Trophoblast cell (in vitro differentiated cells and primary cell): ENCODE measurements at regions not wholly inside any gene's neighbourhood (a gene's known extent, or its start where the extent isn't known, plus 50 kb on each side); places are given as distances from the start of the nearest gene placed in this dataset.
A peak's percentile ranks its signal among the peaks of the same experiment; 100 is the strongest.

ENCODE experiments used
- DNase-seq, 2 donors: peaks; one replicate each; pipeline ENCODE4 v3.0.0-alpha.2; 2016
- H2AFZ ChIP-seq: 2 replicates; pipeline ENCODE4 v1.6.1; 2013; ENCODE audit warnings: low read length, moderate library complexity, mild to moderate bottlenecking; ENCODE audit not compliant: insufficient read depth, poor library complexity
- H2AK5ac ChIP-seq: 2 replicates; pipeline ENCODE4 v1.6.1; 2013; ENCODE audit warnings: mild to moderate bottlenecking, low read length
- H2BK120ac ChIP-seq: 2 replicates; pipeline ENCODE4 v1.6.1; 2013; ENCODE audit warnings: low read length, mild to moderate bottlenecking, moderate library complexity; ENCODE audit not compliant: insufficient read depth, poor library complexity
- H2BK12ac ChIP-seq: 2 replicates; pipeline ENCODE4 v1.6.1; 2013; ENCODE audit warnings: mild to moderate bottlenecking, low read length, moderate library complexity
- H2BK5ac ChIP-seq: 2 replicates; pipeline ENCODE4 v1.6.1; 2013; ENCODE audit warnings: low read length, low read depth, moderate library complexity, mild to moderate bottlenecking; ENCODE audit not compliant: poor library complexity
- H3K14ac ChIP-seq: 2 replicates; pipeline ENCODE4 v1.6.1; 2013; ENCODE audit warnings: mild to moderate bottlenecking, low read length
- H3K18ac ChIP-seq: 2 replicates; pipeline ENCODE4 v1.6.1; 2013; ENCODE audit warnings: mild to moderate bottlenecking, low read length
- H3K23ac ChIP-seq: 2 replicates; pipeline ENCODE4 v1.6.1; 2013; ENCODE audit warnings: low read length
- H3K27ac ChIP-seq: 2 replicates; pipeline ENCODE4 v1.5.1; 2013; ENCODE audit warnings: low read depth, mild to moderate bottlenecking, inconsistent platforms, low read length, moderate library complexity
- H3K27me3 ChIP-seq: 2 replicates; pipeline ENCODE4 v1.6.1; 2013; ENCODE audit warnings: inconsistent platforms, mild to moderate bottlenecking, low read length, moderate library complexity; ENCODE audit not compliant: insufficient read depth
- H3K36me3 ChIP-seq, 2 experiments: 1 replicate in 1 of 2; 2 replicates in 1 of 2; pipeline ENCODE4 v1.6.1; 2013; ENCODE audit warnings: low read length in 2 of 2, mild to moderate bottlenecking in 2 of 2, moderate library complexity in 1 of 2; ENCODE audit not compliant: insufficient read depth in 2 of 2, control insufficient read depth in 1 of 2
- H3K4ac ChIP-seq: 2 replicates; pipeline ENCODE4 v1.6.1; 2013; ENCODE audit warnings: low read depth, mild to moderate bottlenecking, low read length, moderate library complexity
- H3K4me1 ChIP-seq, 2 experiments: 1 replicate in 1 of 2; 2 replicates in 1 of 2; pipeline ENCODE4 v1.6.1; 2013; ENCODE audit warnings: low read length in 2 of 2, mild to moderate bottlenecking in 2 of 2, moderate library complexity in 1 of 2; ENCODE audit not compliant: insufficient read depth in 2 of 2, control insufficient read depth in 1 of 2
- H3K4me2 ChIP-seq: 2 replicates; pipeline ENCODE4 v1.6.1; 2013; ENCODE audit warnings: inconsistent platforms, mild to moderate bottlenecking, low read length, moderate library complexity
- H3K4me3 ChIP-seq: 2 replicates; pipeline ENCODE4 v1.5.1; 2013; ENCODE audit warnings: mild to moderate bottlenecking, low read depth, low read length, inconsistent platforms
- H3K79me1 ChIP-seq: one replicate; pipeline ENCODE4 v1.6.1; 2013; ENCODE audit warnings: low read length
- H3K79me2 ChIP-seq: 2 replicates; pipeline ENCODE4 v1.6.1; 2013; ENCODE audit warnings: low read length, mild to moderate bottlenecking; ENCODE audit not compliant: control insufficient read depth, insufficient read depth, poor library complexity
- H3K9ac ChIP-seq: 2 replicates; pipeline ENCODE4 v1.6.1; 2013; ENCODE audit warnings: mild to moderate bottlenecking, low read length
- H3K9me3 ChIP-seq: 2 replicates; pipeline ENCODE4 v1.6.1; 2013; ENCODE audit warnings: low read depth, mild to moderate bottlenecking, control low read depth, inconsistent platforms, low read length; ENCODE audit not compliant: insufficient read depth
- H4K12ac ChIP-seq: 2 replicates; pipeline ENCODE4 v1.6.1; 2013; ENCODE audit warnings: low read depth, mild to moderate bottlenecking, low read length, moderate library complexity
- H4K8ac ChIP-seq: 2 replicates; pipeline ENCODE4 v1.6.1; 2013; ENCODE audit warnings: low read depth, mild to moderate bottlenecking, low read length, moderate library complexity
- H4K91ac ChIP-seq: one replicate; pipeline ENCODE4 v1.6.1; 2013; ENCODE audit warnings: low read depth, mild to moderate bottlenecking, low read length, moderate library complexity
- WGBS: extraction: QIAGEN DNeasy Blood & Tissue Kit; methylation state at CpG from one replicate; pipeline ENCODE4 v1.1.7; 2013; ENCODE audit warnings: missing lambda C conversion rate; ENCODE audit not compliant: insufficient read length, insufficient coverage; ENCODE audit errors: extremely low coverage; 5-methylcytosine and 5-hydroxymethylcytosine counted together

GRCh38 chr6:37551867-37552266 is 52.2 kb upstream of the CCDC167 start:
- Histone ChIP-seq H3K27ac (no peak overlapping the region), H3K79me2 (no peaks in the 10 kb centered on the region), H3K9me3 (no peaks in the 10 kb centered on the region), H4K8ac (no peak overlapping the region), H3K36me3 (no peaks in the 10 kb centered on the region), H3K79me1 (peaks cover 4% of the 10 kb centered on the region), H3K4me1 (peaks cover 17 to 24% of the 10 kb centered on the region in 2 experiments), H2AK5ac (no peak overlapping the region), H3K4me2 (no peak overlapping the region), H2BK120ac (no peak overlapping the region), H3K18ac (no peak overlapping the region), H4K91ac (no peak overlapping the region), H2BK12ac (no peak overlapping the region), H4K12ac (no peak overlapping the region), H3K4ac (no peak overlapping the region), H3K27me3 (no peaks in the 10 kb centered on the region), H3K14ac (no peak overlapping the region), H2AFZ (no peak overlapping the region), H3K9ac (no peak overlapping the region), H2BK5ac (no peak overlapping the region), H3K23ac (no peak overlapping the region), H3K4me3 (no peak overlapping the region)
- WGBS: no CpG with 5 or more reads among the region's 10 CpGs
- DNase-seq: peak in 1 of 2 donors; percentile 71

- Histone ChIP-seq H4K12ac (no peak overlapping the region), H3K27me3 (no peaks in the 10 kb centered on the region), H3K4me1 (peaks cover 17 to 20% of the 10 kb centered on the region in 2 experiments), H3K4me3 (no peak overlapping the region), H4K91ac (no peak overlapping the region), H4K8ac (no peak overlapping the region), H3K36me3 (no peaks in the 10 kb centered on the region), H3K18ac (no peak overlapping the region), H3K79me1 (peaks cover 4% of the 10 kb centered on the region), H3K23ac (no peak overlapping the region), H2BK120ac (no peak overlapping the region), H2BK12ac (no peak overlapping the region), H3K79me2 (no peaks in the 10 kb centered on the region), H3K4ac (no peak overlapping the region), H3K4me2 (no peak overlapping the region), H2AFZ (no peak overlapping the region), H3K27ac (no peak overlapping the region), H2AK5ac (no peak overlapping the region), H3K14ac (no peak overlapping the region), H3K9ac (no peak overlapping the region), H2BK5ac (no peak overlapping the region), H3K9me3 (no peaks in the 10 kb centered on the region)
- peak; percentile 68 to 90 for DNase-seq
- WGBS: no CpG with 5 or more reads among the region's 3 CpGs
Measured at GRCh38 chr6:37551446-37551845, 51.8 kb upstream of the CCDC167 start.

GRCh38 chr6:37551002-37551401 is 51.3 kb upstream of the CCDC167 start:
- H3K14ac ChIP-seq: no peak overlapping the region
- no peak overlapping the region for H3K9ac ChIP-seq
- H2BK5ac ChIP-seq: no peak overlapping the region
- no peak overlapping the region for H3K27ac ChIP-seq
- WGBS: no CpG with 5 or more reads among the region's 3 CpGs
- no peak for DNase-seq
- no peak overlapping the region for H2BK120ac ChIP-seq
- H2AK5ac ChIP-seq: no peak overlapping the region
- H4K12ac ChIP-seq: no peak overlapping the region
- no peak overlapping the region for H3K4ac ChIP-seq
- no peak overlapping the region for H3K4me2 ChIP-seq
- no peak overlapping the region for H2AFZ ChIP-seq
- no peaks in the 10 kb centered on the region for H3K9me3 ChIP-seq
- no peak overlapping the region for H4K91ac ChIP-seq
- H3K23ac ChIP-seq: no peak overlapping the region
- H3K18ac ChIP-seq: no peak overlapping the region
- H3K4me3 ChIP-seq: no peak overlapping the region
- H3K27me3 ChIP-seq: no peaks in the 10 kb centered on the region
- no peak overlapping the region for H2BK12ac ChIP-seq
- H4K8ac ChIP-seq: no peak overlapping the region
- H3K4me1 ChIP-seq: peaks cover 17 to 24% of the 10 kb centered on the region in 2 experiments
- peaks cover 4% of the 10 kb centered on the region for H3K79me1 ChIP-seq
- no peaks in the 10 kb centered on the region for H3K36me3 ChIP-seq
- H3K79me2 ChIP-seq: no peaks in the 10 kb centered on the region

- peak in 1 of 2 donors; percentile 31 for DNase-seq
- Histone ChIP-seq H2BK12ac (no peak overlapping the region), H3K14ac (no peak overlapping the region), H3K4me2 (no peak overlapping the region), H3K27ac (no peak overlapping the region), H3K4ac (no peak overlapping the region), H3K4me3 (no peak overlapping the region), H3K9ac (no peak overlapping the region), H3K23ac (no peak overlapping the region), H2AFZ (no peak overlapping the region), H3K36me3 (no peaks in the 10 kb centered on the region), H2AK5ac (no peak overlapping the region), H2BK120ac (no peak overlapping the region), H3K79me2 (no peaks in the 10 kb centered on the region), H3K27me3 (no peaks in the 10 kb centered on the region), H4K91ac (no peak overlapping the region), H3K9me3 (no peaks in the 10 kb centered on the region), H2BK5ac (no peak overlapping the region), H3K4me1 (peaks cover 13 to 26% of the 10 kb centered on the region in 2 experiments), H4K8ac (no peak overlapping the region), H4K12ac (no peak overlapping the region), H3K18ac (no peak overlapping the region), H3K79me1 (peaks cover 3% of the 10 kb centered on the region)
- no CpG with 5 or more reads among the region's 12 CpGs for WGBS
Measured at GRCh38 chr6:37550191-37550831, 50.6 kb upstream of the CCDC167 start.
